ENCODE measurements at regions not wholly inside any gene's neighbourhood (a gene's known extent, or its start where the extent isn't known, plus 50 kb on each side); places are given as distances from the start of the nearest gene placed in this dataset.

DNA sequence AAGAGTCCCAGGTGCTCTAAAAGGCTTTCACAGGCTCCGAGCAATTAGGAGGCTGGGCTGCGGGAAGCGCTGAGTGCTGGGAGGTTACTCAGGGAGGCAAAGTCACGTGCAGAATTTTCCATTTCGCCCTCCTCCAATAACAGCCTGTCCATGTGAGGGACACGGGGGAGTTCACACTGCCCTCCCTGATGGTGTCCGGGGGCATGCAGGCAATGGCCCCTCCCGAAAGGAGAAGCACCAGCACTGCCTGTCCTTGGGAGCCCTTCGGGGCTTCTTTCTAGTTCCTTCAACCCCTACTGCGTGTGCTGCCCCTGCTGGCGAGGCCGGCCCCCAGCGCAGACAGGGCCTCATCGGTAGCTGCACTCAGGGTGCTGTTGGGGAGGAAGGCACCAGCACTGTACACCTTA is 63.1 kb upstream of the HPCAL1 start:
- no peak for DNase-seq

DNA sequence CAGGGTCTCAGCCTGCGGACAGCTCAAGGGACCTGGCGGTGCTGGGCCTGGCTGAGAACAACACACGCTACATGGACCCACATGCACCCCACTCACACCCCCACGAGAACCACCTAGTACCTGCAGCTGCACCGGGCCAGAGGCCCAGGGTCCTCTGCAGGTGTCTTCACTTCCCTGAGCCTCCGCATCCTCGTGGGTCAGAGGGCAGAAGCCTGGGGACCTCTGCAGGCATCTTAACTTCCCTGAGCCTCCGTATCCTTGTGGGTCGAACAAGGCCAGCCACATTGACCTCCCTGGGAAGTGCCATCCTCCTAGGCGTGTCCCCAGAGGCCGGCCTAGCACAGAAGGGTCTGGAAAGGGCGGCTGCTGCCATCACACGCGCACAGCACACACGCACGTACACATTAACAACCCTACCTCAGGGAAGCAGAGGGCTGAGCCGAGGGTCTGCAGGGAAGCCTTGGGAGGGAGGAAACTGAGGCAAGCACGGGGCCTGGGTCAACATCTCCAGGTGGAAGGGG is 62.5 kb upstream of the HPCAL1 start:
- no peak for DNase-seq

GRCh38 chr2:10240911-10241610 is 61.6 kb upstream of the HPCAL1 start:
- DNase-seq: no peak

DNA sequence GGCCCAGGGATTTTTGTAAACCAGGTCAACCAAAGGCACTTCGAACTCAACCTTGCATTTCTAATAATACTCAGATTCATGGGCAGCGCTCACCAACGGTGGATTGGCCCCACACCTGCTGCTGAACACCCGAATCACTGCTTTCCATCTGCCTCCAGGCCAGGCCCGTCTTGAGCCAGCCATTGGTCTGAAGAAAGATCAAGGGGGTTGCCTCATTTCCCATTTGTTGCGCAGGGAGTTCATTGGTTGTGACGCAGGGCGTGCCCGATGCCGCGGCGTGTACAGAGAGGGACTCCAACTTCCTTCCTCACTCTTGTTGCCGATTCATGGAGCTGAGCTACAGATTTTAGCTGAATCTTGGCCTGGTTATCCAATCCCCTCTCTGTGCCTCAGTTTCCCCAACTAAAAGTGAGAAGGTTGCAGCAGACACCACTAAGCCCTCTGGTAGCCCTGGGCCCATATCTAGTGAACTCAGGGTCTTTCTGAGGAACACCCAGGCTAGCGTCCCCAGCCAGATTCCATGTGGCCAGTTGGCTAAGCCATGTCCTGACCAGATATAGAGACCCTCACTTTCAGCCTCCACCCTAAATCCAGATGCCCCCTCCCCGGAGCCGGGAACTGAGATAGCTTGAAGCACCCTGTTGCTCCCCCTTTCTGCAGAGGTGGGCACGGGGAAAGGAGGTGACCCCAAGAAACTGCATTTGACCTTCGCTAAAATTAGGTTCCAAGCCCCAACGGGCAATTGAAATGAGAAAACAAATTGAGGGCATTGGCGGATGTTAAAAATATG is 60.9 kb upstream of the HPCAL1 start:
- DNase-seq: no peak

GRCh38 chr2:10242451-10242850 is 60.3 kb upstream of the HPCAL1 start:
- no peak for DNase-seq

DNA sequence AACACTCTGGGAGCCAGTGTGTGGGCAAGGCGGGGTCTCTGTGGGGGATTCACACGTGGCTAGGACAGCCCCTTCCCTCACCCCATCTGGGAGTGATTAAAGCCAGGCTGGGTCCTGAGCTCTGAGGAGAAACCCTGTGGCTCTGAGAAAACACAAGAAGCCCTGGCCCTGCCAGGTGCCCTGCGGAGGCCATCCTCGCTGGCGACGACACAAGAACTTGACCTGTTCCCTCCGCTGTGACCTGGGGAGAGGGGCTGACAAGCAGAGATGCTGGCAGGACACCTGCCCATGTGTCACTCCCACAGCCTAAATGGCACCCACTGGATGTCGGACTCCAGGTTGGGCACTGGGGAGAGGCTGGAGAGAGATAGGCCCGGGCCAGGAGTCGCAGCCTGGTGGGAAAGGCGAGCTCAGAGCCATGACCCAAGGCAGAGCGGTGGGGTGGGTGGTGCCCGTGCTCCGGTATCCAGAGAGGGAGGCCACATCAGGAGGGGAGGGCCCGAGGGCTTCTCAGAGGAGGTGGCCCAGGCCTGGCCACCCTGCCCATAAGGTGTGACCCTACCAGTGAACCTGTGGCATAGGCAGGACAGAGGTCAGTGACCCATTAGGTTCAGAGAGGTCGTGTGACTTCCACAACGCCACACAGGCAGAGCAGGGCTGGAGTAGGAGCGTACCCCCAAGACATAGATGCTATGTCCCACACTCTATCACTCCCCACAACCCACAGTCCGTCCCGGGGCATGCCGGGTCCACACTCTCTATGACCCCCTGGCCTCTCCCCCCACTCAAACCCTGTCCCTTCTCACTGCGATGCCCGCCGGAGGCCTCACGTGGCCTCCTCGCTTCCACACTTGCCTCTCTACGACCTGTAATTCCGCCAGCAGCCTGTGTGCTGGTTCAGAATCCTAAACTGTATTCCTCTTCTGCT is 59.4 kb upstream of the HPCAL1 start:
- DNase-seq: no peak

DNA sequence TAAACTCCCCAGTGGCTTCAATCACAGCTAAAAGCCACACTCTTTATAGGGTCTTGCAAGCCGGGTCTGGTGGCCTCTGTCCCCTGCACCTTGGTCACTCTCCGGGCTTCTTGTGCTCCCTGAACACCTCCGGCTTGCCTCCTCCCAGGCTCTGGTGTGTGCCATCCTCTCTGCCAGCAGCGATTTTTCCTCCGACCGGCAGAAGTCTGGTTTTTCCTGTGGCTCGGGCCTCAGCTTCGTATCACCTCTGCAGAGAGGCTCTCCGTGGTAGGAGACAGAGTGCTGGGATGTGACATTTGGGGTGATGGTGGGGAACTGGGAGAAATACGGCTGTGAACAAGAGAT is 58.8 kb upstream of the HPCAL1 start:
- no peak for DNase-seq

DNA sequence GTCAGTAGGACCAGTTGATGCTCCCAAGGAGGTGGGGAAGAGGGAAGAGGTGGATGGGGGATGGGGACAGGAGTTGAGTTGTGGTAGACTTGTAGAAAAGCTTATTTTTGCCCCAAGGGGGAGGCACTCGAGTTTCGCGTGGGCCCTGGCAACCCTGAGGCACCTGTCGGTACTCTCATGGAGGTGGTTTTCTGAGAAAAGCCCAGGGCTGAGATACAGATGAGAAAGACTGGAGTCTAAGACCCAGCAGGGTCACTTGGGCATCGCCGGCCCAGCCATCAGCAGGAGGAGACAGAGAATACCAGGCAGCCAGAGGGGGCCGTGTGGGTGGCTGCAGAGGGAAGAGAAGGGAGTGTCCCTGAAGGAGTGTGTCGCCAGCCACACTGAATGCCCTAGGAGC is 57.7 kb upstream of the HPCAL1 start:
- no peak for DNase-seq

GRCh38 chr2:10245661-10246060 is 57.0 kb upstream of the HPCAL1 start:
- no peak for DNase-seq

DNA sequence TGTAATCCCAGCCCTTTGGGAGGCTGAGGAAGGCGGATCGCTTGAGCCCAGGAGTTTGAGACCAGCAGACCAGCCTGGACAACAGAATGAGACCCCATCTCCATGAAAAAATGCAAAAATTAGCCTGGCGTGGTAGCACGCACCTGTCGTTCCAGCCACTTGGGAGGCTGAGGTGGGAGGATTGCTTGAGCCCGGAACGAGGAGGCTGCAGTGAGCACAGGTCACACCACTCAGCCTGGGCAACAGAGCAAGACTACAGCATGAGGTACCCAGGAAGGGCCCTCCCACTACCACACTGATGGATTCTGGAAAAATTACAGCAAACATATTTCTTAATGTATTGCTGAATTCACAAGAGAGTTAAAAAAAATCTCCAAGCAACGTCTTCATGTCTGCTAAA is 56.3 kb upstream of the HPCAL1 start:
- no peak for DNase-seq

DNA sequence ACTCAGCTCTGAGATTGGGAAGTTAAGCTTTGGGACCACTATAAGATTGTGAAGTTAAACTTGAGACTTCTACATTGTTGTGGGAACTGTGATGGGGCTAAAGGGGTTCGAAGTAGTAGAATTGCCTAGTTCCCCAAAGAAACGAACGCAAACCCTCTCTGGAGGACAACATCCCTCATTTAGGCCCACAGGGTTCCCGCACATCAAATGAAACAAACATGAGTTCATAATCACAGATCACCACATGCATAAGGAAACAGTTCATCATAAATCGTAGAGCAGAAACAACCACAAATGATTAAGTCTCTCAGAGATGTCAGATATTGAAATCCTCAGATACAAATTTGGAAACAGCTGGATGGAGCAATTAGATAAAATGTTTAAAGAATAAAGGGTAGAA is 55.9 kb upstream of the HPCAL1 start:
- DNase-seq: no peak

DNA sequence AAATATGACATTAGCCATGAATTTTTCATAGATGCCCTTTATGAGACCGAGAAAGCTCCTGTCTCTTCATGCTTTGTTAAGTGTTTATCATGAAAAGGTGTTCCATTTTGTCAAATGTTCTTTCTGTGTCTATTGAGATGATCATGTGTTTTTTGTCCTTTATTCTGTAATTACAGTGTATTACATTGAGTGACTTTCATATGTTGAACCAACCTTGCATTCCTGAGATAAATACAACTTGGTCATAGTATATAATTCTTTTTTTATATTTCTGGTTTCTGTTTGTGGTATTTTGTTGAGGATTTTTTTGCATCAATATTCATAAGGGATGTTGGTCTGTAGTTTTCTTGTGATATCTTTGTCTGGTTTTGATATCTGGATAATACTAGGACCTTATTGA is 52.9 kb upstream of the HPCAL1 start:
- no peak for DNase-seq

DNA sequence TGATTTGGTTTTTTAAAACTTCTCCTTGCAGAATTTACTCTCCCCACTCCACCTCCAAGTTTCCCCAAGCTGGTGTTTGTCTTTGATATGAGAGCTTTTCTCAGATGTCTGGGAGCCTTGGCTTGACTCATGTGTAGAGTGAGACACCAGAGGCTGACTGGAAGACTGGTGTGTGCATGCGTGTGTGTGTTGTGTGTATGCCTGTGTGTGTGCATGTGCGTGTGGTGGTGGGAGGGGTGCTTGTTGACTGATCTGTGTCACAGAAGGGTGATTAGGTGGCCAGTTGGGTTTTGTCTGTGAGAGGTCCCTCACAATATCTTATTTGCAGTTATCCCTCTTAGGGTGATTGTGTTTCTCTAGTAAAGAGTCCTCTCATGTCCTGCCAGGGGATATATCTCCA is 50.5 kb upstream of the HPCAL1 start:
- DNase-seq: no peak

DNA sequence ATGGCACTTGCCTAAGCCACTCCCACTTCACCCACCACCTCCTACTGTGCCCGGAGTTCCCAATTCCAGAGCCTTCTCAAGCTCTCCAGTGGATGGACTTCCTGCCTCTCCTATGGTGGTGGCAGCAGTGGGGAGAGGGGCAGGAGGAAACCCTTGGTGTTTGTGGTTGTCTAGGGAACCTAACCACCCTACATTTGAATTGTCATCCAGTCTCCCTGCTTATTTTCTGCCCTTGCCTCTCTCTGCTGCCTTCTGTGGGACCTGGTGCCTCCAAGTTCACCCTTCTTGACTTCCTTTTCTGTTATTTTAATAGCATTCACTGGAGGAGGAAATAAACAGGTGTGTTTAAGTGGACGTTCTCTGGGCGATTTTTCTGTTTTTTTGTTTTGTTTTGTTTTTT is 50.0 kb upstream of the HPCAL1 start:
- no peak for DNase-seq
